ENCODE measurements at regions not wholly inside any gene's neighbourhood (a gene's known extent, or its start where the extent isn't known, plus 50 kb on each side); places are given as distances from the start of the nearest gene placed in this dataset.

- POLR2A ChIA-PET = no interaction called here
- no peak for TF ChIP-seq ZNF449 (CRISPR knock-in tag; IDR thresholded peaks at IDR 0.05)
- no peak for TF ChIP-seq ZBTB8A (IDR thresholded peaks at IDR 0.05; ENCODE audit: partially characterized antibody)
- no peak for TF ChIP-seq BCOR (IDR thresholded peaks at IDR 0.05)
- no peak for TF ChIP-seq ZBTB5 (IDR thresholded peaks at IDR 0.05)
- no peak for TF ChIP-seq ZNF174 (CRISPR knock-in tag; IDR thresholded peaks at IDR 0.05)
- no peak for TF ChIP-seq ZBTB43 (CRISPR knock-in tag; IDR thresholded peaks at IDR 0.05)
- no peak for TF ChIP-seq MGA (IDR thresholded peaks at IDR 0.05)
These were observed 256.6 kb upstream of the NCKAP5 start for GRCh38 chr2:133824869-133825268.

More at GRCh38 chr2:133824869-133825268, 256.6 kb upstream of the NCKAP5 start:
- H3K9me3 ChIP-seq (replicated peaks; ENCODE audit: control insufficient read depth, insufficient read depth, low read depth, low read length) = no peaks in the 10 kb centered on the region
- H4K20me1 ChIP-seq (replicated peaks; ENCODE audit: control insufficient read depth, insufficient read depth, low read length) = no peaks in the 10 kb centered on the region
- WGBS (ENCODE audit: insufficient coverage, low coverage, missing lambda C conversion rate) = 0% methylated on average over 1 of the region's 1 CpG
- H3K4me2 ChIP-seq (ENCODE audit: insufficient read depth, low read length) = no peak overlapping the region
- ATAC-seq (no peak), FAIRE-seq (no peak), DNase-seq (ENCODE audit: extremely low read depth in 1 of 4, low spot score in 3 of 4) (no peak)
- no peak overlapping the region for H3K27ac ChIP-seq (ENCODE audit: extremely low read depth, low read depth, low read length)
- in situ Hi-C loops (cut with MboI) = no loop called here
- H3K9ac ChIP-seq (ENCODE audit: insufficient read depth in 1 of 2, low read depth in 2 of 2, low read length in 2 of 2) = no peak overlapping the region
- intact Hi-C loops (cut with micrococcal nuclease) = no loop called here
- CTCF ChIA-PET (ENCODE audit: low intra/inter-chr PET ratio) = no interaction called here
- no peak overlapping the region for H2AFZ ChIP-seq (ENCODE audit: low read depth, low read length)
- H3K9me1 ChIP-seq (ENCODE audit: control insufficient read depth, insufficient read depth, low read length) = no peaks in the 10 kb centered on the region
- no peaks in the 10 kb centered on the region for H3K36me3 ChIP-seq (ENCODE audit: control insufficient read depth, insufficient read depth, low read length)
- H3K4me1 ChIP-seq (replicated peaks in 1 of 2; ENCODE audit: control insufficient read depth in 2 of 2, insufficient read depth in 2 of 2, low read length in 2 of 2) = no peaks in the 10 kb centered on the region
- no peaks in the 10 kb centered on the region for H3K27me3 ChIP-seq (ENCODE audit: control insufficient read depth in 2 of 2, insufficient read depth in 2 of 2, low read length in 2 of 2)
- no peak overlapping the region for H3K4me3 ChIP-seq
- no TSS peak for BruUV-seq (replicated peaks)
- no peaks in the 10 kb centered on the region for H3K79me2 ChIP-seq (ENCODE audit: control insufficient read depth, insufficient read depth, low read length)
